Nephron (organoid): ENCODE measurements at regions not wholly inside any gene's neighbourhood (a gene's known extent, or its start where the extent isn't known, plus 50 kb on each side); places are given as distances from the start of the nearest gene placed in this dataset.

Experiments
- H3K27ac Mint-ChIP-seq, 3 experiments: 2 replicates each; pipeline ENCODE4 v1.8.0; 2020; ENCODE audit warnings: mixed read lengths in 3 of 3, mild to moderate bottlenecking in 2 of 3, moderate library complexity in 1 of 3
- H3K27me3 Mint-ChIP-seq: 2 replicates; pipeline ENCODE4 v1.8.0; 2021; ENCODE audit warnings: low read depth, mild to moderate bottlenecking, moderate library complexity, mixed read lengths
- H3K36me3 Mint-ChIP-seq: 2 replicates; pipeline ENCODE4 v1.8.0; 2020; ENCODE audit warnings: low read depth, mixed read lengths
- H3K4me1 Mint-ChIP-seq: 2 replicates; pipeline ENCODE4 v1.8.0; 2020; ENCODE audit warnings: mixed read lengths
- H3K4me3 Mint-ChIP-seq, 3 experiments: 2 replicates each; pipeline ENCODE4 v1.8.0; 2020; ENCODE audit warnings: mild to moderate bottlenecking in 3 of 3, mixed read lengths in 3 of 3, moderate library complexity in 2 of 3
- H3K9me3 Mint-ChIP-seq: 2 replicates; pipeline ENCODE4 v1.8.0; 2020; ENCODE audit warnings: mixed read lengths
- TF ChIP-seq, protein P1 (sequence below), 3 experiments: fragments of 200-600 bp; sonication (generic); IDR thresholded peaks; one replicate each; pipeline ENCODE4 v1.5.0; 2021; ENCODE audit warnings: antibody characterized with exemption in 3 of 3; ENCODE audit not compliant: unreplicated experiment in 3 of 3

DNA sequence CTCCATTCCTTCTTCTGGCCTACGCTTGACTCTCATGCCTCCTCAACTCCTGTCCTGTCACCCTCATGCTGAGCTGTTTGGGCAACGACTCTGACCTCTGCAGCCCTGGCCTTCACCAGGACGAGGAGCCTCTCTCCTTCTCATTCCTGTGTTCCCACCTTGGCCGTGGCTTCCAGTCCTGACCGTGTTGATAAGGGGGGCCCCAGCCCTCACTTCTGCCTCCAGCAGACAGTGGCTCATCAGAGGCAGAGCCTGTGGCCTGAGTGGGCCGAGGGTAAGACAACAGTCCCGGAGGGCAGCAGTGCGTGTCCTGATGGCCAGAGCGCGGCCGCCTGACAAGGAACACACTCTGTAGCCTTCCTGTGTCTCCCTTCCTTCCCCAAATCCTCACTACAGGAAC is 61.7 kb upstream of the UBE3C start:
- Mint-ChIP-seq H3K9me3 (no peaks in the 10 kb centered on the region), H3K4me3 (no peak overlapping the region), H3K27ac (no peak overlapping the region), H3K4me1 (no peaks in the 10 kb centered on the region), H3K36me3 (no peaks in the 10 kb centered on the region), H3K27me3 (peaks cover 73% of the 10 kb centered on the region)
- TF ChIP-seq, protein P1, sequence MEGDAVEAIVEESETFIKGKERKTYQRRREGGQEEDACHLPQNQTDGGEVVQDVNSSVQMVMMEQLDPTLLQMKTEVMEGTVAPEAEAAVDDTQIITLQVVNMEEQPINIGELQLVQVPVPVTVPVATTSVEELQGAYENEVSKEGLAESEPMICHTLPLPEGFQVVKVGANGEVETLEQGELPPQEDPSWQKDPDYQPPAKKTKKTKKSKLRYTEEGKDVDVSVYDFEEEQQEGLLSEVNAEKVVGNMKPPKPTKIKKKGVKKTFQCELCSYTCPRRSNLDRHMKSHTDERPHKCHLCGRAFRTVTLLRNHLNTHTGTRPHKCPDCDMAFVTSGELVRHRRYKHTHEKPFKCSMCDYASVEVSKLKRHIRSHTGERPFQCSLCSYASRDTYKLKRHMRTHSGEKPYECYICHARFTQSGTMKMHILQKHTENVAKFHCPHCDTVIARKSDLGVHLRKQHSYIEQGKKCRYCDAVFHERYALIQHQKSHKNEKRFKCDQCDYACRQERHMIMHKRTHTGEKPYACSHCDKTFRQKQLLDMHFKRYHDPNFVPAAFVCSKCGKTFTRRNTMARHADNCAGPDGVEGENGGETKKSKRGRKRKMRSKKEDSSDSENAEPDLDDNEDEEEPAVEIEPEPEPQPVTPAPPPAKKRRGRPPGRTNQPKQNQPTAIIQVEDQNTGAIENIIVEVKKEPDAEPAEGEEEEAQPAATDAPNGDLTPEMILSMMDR (IDR thresholded peaks at IDR 0.05; ENCODE audit: unreplicated experiment in 3 of 3) = no peak

DNA sequence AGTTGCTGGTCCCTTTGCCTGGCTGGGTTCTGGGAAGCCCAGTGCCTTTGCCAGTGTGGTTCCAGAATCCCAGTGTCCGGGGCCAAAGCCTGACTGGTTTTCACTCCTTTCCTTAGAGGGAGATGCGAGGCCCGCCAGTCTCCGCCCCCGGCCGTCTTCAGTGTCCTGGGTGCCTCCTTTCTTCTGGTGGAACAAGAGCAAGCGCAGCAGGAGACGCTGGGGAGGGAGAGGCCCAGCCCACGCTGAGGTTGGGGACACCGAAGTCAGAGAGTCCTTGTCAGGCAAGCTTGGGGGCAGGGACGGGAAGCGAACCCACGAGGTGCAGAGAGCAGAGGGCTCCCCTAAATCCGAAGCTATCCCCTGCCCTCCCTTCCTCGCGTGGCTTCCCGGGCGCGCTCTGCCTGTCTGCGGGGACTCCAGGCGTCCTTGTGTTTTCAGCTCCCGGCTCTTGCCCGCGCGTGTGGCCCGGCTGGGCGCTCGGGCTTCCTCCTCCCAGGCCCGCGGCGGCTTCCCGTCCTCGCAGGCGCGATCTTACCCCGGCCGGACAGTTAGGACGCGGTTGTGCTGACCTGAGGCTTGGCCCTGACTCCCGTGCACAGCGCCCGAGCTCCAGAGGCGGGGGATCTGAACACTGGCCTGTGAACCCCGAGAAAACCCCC is 60.6 kb upstream of the UBE3C start:
- H3K36me3 Mint-ChIP-seq = no peaks in the 10 kb centered on the region
- H3K9me3 Mint-ChIP-seq = peaks cover 8% of the 10 kb centered on the region
- H3K27ac Mint-ChIP-seq = no peak overlapping the region
- H3K4me3 Mint-ChIP-seq = peak overlapping the region in 2 of 3 experiments; percentile 55 to 65
- H3K4me1 Mint-ChIP-seq = no peaks in the 10 kb centered on the region
- peaks cover 77% of the 10 kb centered on the region for H3K27me3 Mint-ChIP-seq
- TF ChIP-seq, protein P1 (IDR thresholded peaks at IDR 0.05; ENCODE audit: unreplicated experiment in 3 of 3) = no peak

DNA sequence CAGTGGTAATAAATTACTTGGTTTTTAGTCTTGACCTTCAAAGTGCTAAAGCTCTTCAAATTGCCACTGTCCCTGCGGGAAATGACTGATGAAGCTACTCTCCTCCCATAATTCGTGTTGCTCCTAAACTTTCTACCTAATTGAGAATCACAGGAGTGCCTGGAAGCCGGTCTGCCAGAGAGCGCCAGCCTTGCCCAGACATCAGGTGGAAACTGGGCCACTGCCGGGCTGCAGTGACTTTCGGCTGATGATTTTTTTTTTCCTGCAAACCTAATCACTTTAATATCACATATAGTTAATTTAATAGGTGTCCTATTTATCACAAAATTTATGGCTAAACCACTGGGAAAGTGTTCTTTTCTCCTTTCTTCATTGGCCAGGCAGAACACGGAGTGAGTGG is 59.6 kb upstream of the UBE3C start:
- peaks cover 13% of the 10 kb centered on the region for H3K9me3 Mint-ChIP-seq
- H3K27me3 Mint-ChIP-seq = peaks cover 70% of the 10 kb centered on the region
- H3K36me3 Mint-ChIP-seq = no peaks in the 10 kb centered on the region
- TF ChIP-seq, protein P1 (IDR thresholded peaks at IDR 0.05; ENCODE audit: unreplicated experiment in 3 of 3) = no peak
- H3K27ac Mint-ChIP-seq = no peak overlapping the region
- H3K4me1 Mint-ChIP-seq = no peaks in the 10 kb centered on the region
- no peak overlapping the region for H3K4me3 Mint-ChIP-seq

DNA sequence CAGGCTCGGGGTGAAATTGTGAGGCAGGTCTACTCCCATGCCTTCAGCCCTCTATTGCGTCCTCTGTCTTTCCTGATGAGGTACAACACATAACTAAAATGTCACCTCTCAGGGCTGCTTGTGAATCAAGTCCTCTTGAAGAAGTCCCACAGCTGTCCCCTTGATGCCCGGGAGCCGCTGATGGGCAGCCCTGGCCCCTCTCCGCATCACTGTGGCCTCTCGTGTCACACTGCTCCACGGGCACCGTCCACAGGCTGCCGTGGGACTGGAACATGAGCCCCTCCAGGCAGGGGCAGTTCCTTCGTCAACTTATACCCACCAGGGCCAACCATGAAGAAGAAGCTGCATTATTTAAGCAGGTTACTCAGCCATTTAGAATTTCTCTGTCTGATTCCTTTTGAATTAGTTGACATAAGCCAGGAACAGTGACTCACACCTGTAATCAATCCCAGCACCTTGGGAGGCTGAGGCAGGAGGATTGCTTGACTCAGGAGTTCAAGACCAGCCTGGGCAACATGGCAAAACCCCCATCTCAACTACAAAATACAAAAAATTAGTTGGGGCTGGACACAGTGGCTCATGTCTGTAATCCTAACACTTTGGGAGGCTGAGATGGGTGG is 58.5 kb upstream of the UBE3C start:
- H3K9me3 Mint-ChIP-seq = peaks cover 16% of the 10 kb centered on the region
- H3K27me3 Mint-ChIP-seq = peaks cover 61% of the 10 kb centered on the region
- no peaks in the 10 kb centered on the region for H3K4me1 Mint-ChIP-seq
- H3K27ac Mint-ChIP-seq = no peak overlapping the region
- H3K4me3 Mint-ChIP-seq = no peak overlapping the region
- TF ChIP-seq, protein P1 (IDR thresholded peaks at IDR 0.05; ENCODE audit: unreplicated experiment in 3 of 3) = no peak
- H3K36me3 Mint-ChIP-seq = peaks cover 1% of the 10 kb centered on the region

DNA sequence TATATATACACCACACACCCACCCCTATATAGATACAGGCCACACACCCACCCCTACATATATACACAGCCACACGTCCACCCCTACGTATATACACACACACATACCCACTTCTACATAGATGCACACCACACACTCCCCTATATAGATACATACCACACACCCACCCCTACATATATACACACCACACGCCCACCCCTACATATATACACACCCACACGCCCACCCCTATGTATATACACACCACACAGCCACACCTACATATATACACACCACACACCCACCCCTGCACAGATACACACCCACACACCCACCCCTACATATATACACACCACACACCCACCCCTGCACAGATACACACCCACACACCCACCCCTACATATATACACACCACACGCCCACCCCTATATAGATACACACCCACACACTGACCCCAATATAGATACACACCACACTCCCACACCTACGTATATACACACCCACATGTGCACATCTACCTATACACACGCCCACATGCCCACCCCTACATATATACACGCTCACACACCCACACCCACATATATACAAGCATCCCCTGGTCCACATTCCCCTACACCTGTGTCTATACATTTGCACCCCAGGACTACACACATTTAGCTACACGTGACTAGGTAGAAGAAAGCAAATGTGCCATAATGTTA is 52.1 kb upstream of the UBE3C start:
- H3K27ac Mint-ChIP-seq = no peak overlapping the region
- H3K4me3 Mint-ChIP-seq = no peak overlapping the region
- peaks cover 21% of the 10 kb centered on the region for H3K9me3 Mint-ChIP-seq
- H3K27me3 Mint-ChIP-seq = peaks cover 23% of the 10 kb centered on the region
- TF ChIP-seq, protein P1 (IDR thresholded peaks at IDR 0.05; ENCODE audit: unreplicated experiment in 3 of 3) = no peak
- H3K36me3 Mint-ChIP-seq = peaks cover 4% of the 10 kb centered on the region
- no peaks in the 10 kb centered on the region for H3K4me1 Mint-ChIP-seq
